GM21717 (cell line): ENCODE measurements at regions not wholly inside any gene's neighbourhood (a gene's known extent, or its start where the extent isn't known, plus 50 kb on each side); places are given as distances from the start of the nearest gene placed in this dataset.

ENCODE experiments used
- ATAC-seq: cut with Tn5 transposase; IDR thresholded peaks from one replicate; pipeline ENCODE4 v1.9.1; 2021; ENCODE audit warnings: mild to moderate bottlenecking, moderate library complexity; ENCODE audit not compliant: unreplicated experiment

- ATAC-seq: no peak
These were observed 105.8 kb upstream of the MYCN start for GRCh38 chr2:15834381-15835031.

- ATAC-seq: no peak
These were observed 104.2 kb upstream of the MYCN start for GRCh38 chr2:15835991-15836688.

- no peak for ATAC-seq
These were observed 103.4 kb upstream of the MYCN start for GRCh38 chr2:15836689-15837610.

GRCh38 chr2:15838481-15839090 is 101.8 kb upstream of the MYCN start:
- ATAC-seq: no peak

GRCh38 chr2:15839426-15840124 is 100.8 kb upstream of the MYCN start:
- ATAC-seq: no peak

- no peak for ATAC-seq
These were observed 100.2 kb upstream of the MYCN start for GRCh38 chr2:15840148-15840547.

GRCh38 chr2:15840969-15841368 is 99.4 kb upstream of the MYCN start:
- no peak for ATAC-seq

GRCh38 chr2:15841776-15842560 is 98.4 kb upstream of the MYCN start:
- ATAC-seq: no peak

- ATAC-seq: no peak
These were observed 97.3 kb upstream of the MYCN start for GRCh38 chr2:15842758-15843666.

GRCh38 chr2:15844211-15844801 is 96.0 kb upstream of the MYCN start:
- ATAC-seq: no peak

- no peak for ATAC-seq
These were observed 95.1 kb upstream of the MYCN start for GRCh38 chr2:15845294-15845693.

- no peak for ATAC-seq
These were observed 94.5 kb upstream of the MYCN start for GRCh38 chr2:15845737-15846405.

- no peak for ATAC-seq
These were observed 93.7 kb upstream of the MYCN start for GRCh38 chr2:15846626-15847025.

GRCh38 chr2:15850534-15850933 is 89.8 kb upstream of the MYCN start:
- no peak for ATAC-seq

GRCh38 chr2:15851076-15851693 is 89.2 kb upstream of the MYCN start:
- no peak for ATAC-seq

GRCh38 chr2:15852811-15853210 is 87.5 kb upstream of the MYCN start:
- ATAC-seq: no peak

GRCh38 chr2:15853903-15854302 is 86.4 kb upstream of the MYCN start:
- ATAC-seq: no peak
